Suprapubic skin (tissue), 4 donors: ENCODE measurements at regions not wholly inside any gene's neighbourhood (a gene's known extent, or its start where the extent isn't known, plus 50 kb on each side); places are given as distances from the start of the nearest gene placed in this dataset.

Source experiments
- DNase-seq, 2 donors: peaks; one replicate each; pipeline ENCODE4 v3.0.0-alpha.2; 2019; ENCODE audit warnings: low spot score in 2 of 2
- H3K27ac ChIP-seq: fragments of 200-600 bp; sonication (generic); one replicate; pipeline ENCODE4 v1.5.1; 2019
- H3K27me3 ChIP-seq: fragments of 200-600 bp; sonication (generic); one replicate; pipeline ENCODE4 v1.5.1; 2019
- H3K36me3 ChIP-seq: fragments of 200-600 bp; sonication (generic); one replicate; pipeline ENCODE4 v1.5.1; 2019
- H3K4me1 ChIP-seq: fragments of 200-600 bp; sonication (generic); one replicate; pipeline ENCODE4 v1.5.1; 2019
- H3K4me3 ChIP-seq: fragments of 200-600 bp; sonication (generic); one replicate; pipeline ENCODE4 v1.5.1; 2019; ENCODE audit warnings: mild to moderate bottlenecking
- H3K9me3 ChIP-seq: fragments of 200-600 bp; sonication (generic); one replicate; pipeline ENCODE4 v1.5.1; 2019
- EP300 ChIP-seq: sonication (generic); formaldehyde crosslinking; IDR thresholded peaks from one replicate; pipeline ENCODE4 v1.6.1; 2017; ENCODE audit warnings: antibody characterized with exemption
- POLR2A ChIP-seq, 2 donors: fragments of 450-650 bp; IDR thresholded peaks; one replicate each; pipeline ENCODE4 v1.6.1; 2017; ENCODE audit warnings: antibody characterized with exemption in 2 of 2, mild to moderate bottlenecking in 2 of 2, moderate library complexity in 2 of 2
- POLR2AphosphoS5 ChIP-seq, 3 donors: sonication (generic); formaldehyde crosslinking; IDR thresholded peaks; one replicate each; pipeline ENCODE4 v1.6.1; 2017; ENCODE audit warnings: antibody characterized with exemption in 3 of 3
- WGBS: methylation state at CpG from one replicate; pipeline ENCODE4 v1.1.5; 2018; 5-methylcytosine and 5-hydroxymethylcytosine counted together
- TF ChIP-seq, protein P1 (sequence below), 2 donors: fragments of 200-600 bp in 1 of 2; fragments of 450-650 bp in 1 of 2; sonication (generic) in 1 of 2; IDR thresholded peaks; one replicate each; pipeline ENCODE4 v1.5.1; 2016 to 2019; ENCODE audit warnings: antibody characterized with exemption in 2 of 2, mild to moderate bottlenecking in 1 of 2, moderate library complexity in 1 of 2

DNA sequence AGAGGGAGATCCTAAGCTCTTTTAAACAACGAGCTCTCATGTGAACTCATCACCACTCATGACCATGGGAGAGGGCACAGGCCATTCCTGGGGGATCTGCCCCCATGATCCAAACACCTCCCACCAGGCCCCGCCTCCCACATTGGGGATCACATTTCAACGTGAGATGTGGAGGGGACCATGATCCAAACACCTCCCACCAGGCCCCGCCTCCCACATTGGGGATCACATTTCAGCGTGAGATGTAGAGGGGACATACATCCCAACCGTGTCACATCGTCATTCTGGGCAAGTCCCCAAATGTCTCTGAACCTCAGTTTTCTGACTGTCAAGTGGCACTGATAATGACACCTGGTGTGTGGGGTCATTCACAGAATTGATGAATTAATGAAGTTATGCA is 641.8 kb downstream of the CDH26 start:
- no peaks in the 10 kb centered on the region for H3K4me1 ChIP-seq
- no peak for TF ChIP-seq POLR2A (IDR thresholded peaks at IDR 0.05)
- TF ChIP-seq, protein P1, sequence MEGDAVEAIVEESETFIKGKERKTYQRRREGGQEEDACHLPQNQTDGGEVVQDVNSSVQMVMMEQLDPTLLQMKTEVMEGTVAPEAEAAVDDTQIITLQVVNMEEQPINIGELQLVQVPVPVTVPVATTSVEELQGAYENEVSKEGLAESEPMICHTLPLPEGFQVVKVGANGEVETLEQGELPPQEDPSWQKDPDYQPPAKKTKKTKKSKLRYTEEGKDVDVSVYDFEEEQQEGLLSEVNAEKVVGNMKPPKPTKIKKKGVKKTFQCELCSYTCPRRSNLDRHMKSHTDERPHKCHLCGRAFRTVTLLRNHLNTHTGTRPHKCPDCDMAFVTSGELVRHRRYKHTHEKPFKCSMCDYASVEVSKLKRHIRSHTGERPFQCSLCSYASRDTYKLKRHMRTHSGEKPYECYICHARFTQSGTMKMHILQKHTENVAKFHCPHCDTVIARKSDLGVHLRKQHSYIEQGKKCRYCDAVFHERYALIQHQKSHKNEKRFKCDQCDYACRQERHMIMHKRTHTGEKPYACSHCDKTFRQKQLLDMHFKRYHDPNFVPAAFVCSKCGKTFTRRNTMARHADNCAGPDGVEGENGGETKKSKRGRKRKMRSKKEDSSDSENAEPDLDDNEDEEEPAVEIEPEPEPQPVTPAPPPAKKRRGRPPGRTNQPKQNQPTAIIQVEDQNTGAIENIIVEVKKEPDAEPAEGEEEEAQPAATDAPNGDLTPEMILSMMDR (IDR thresholded peaks at IDR 0.05) = no peak
- H3K27ac ChIP-seq = no peak overlapping the region
- no peaks in the 10 kb centered on the region for H3K9me3 ChIP-seq
- WGBS = 79% methylated on average over 7 of the region's 7 CpGs
- DNase-seq = no peak
- no peaks in the 10 kb centered on the region for H3K36me3 ChIP-seq
- H3K4me3 ChIP-seq = no peak overlapping the region
- H3K27me3 ChIP-seq = no peaks in the 10 kb centered on the region

DNA sequence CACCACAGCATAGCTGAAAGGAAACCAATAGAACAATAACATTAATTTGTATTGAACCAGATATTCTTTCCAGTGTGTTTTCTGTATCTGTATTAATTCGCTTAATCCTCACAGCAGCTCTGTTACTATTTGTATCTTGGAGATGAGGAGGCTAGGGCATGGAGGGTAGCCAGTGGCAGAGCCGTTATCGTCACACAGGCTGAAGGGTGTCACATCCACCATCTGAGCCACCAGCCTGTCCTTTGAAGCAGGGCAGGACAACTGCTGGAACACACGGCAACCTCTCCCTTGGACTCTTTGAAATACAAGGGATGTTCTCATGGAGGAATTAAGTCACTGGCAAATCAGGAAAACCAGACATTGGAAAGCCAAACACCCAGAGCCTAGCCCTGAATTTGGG is 628.0 kb upstream of the CDH4 start:
- no peak for TF ChIP-seq POLR2AphosphoS5 (IDR thresholded peaks at IDR 0.05)
- TF ChIP-seq, protein P1 (IDR thresholded peaks at IDR 0.05) = no peak
- TF ChIP-seq POLR2A (IDR thresholded peaks at IDR 0.05) = no peak
- TF ChIP-seq EP300 = no peak
- no peak overlapping the region for H3K4me3 ChIP-seq
- 92% methylated on average over 4 of the region's 4 CpGs for WGBS
- H3K27ac ChIP-seq = no peak overlapping the region
- no peaks in the 10 kb centered on the region for H3K36me3 ChIP-seq
- no peaks in the 10 kb centered on the region for H3K4me1 ChIP-seq
- DNase-seq = no peak
- H3K27me3 ChIP-seq = peaks cover 11% of the 10 kb centered on the region
- H3K9me3 ChIP-seq = no peaks in the 10 kb centered on the region

DNA sequence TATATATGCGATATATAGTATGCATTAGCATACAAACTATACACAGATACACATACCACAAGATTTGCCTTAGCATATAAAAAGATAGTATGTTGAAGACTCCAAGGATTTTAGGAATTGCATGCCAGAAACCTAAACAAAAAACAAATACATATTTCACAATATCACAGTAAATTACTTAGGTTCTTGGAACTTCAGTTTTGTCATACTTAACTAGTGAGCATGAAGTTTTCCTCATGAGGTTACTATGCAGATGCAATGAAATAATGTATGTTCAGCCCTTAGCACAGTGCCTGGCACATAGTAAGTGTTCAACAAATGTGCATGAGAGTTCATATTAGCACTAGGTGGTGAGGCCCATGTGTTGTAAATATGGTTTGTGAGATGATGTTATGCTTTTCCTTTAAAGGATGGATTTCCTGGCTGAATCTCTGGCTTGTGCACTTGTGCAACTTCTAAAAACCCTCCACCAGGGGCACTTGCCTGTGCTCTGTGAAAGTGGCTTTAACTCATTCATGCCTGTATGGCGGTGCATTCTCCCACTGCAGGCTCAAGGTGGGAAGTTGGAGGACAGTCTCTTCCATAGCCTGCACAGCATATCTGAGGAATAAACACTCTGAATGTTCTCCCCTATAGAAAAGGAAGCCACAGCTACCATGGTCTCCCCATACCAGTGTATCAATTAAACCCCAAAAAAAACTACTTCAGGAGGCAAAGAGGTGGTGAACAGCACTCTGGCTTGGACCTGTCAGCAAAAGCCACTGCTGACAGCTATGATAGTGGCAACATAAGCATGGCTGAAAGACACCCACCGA is 624.1 kb upstream of the CDH4 start:
- TF ChIP-seq EP300 (no peak), POLR2AphosphoS5 (IDR thresholded peaks at IDR 0.05) (no peak), POLR2A (IDR thresholded peaks at IDR 0.05) (no peak)
- TF ChIP-seq, protein P1 (IDR thresholded peaks at IDR 0.05) = no peak
- H3K27me3 ChIP-seq = peaks cover 3% of the 10 kb centered on the region
- no peak overlapping the region for H3K27ac ChIP-seq
- H3K4me1 ChIP-seq = no peaks in the 10 kb centered on the region
- no peak overlapping the region for H3K4me3 ChIP-seq
- DNase-seq = no peak
- H3K36me3 ChIP-seq = no peaks in the 10 kb centered on the region
- WGBS = 75% methylated on average over 3 of the region's 3 CpGs
- no peaks in the 10 kb centered on the region for H3K9me3 ChIP-seq

DNA sequence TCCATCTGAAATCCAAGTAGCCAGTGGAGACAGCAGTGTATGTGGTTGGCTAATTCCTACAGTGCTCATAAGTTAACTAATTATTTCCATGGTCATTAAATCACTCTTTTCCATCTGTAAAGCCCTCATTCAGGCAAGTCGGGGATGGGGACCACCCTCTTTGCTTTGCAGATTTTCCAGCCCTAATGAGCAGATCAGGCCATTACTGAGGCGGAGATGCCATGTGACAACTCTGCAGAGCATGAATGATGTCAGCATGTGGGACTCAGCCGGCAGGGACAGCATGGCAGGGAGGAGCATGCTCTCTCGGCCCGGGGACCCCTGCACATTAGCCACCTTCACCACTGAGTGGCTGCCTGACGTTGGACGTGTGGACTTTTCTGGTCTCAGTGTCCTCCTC is 623.3 kb upstream of the CDH4 start:
- Histone ChIP-seq H3K27ac (no peak overlapping the region), H3K36me3 (no peaks in the 10 kb centered on the region), H3K4me1 (no peaks in the 10 kb centered on the region), H3K4me3 (no peak overlapping the region), H3K27me3 (peaks cover 3% of the 10 kb centered on the region), H3K9me3 (no peaks in the 10 kb centered on the region)
- TF ChIP-seq POLR2AphosphoS5 (IDR thresholded peaks at IDR 0.05) = no peak
- TF ChIP-seq EP300 = no peak
- TF ChIP-seq, protein P1 (IDR thresholded peaks at IDR 0.05) = no peak
- TF ChIP-seq POLR2A (IDR thresholded peaks at IDR 0.05) = no peak
- no peak for DNase-seq
- 86% methylated on average over 6 of the region's 7 CpGs for WGBS

DNA sequence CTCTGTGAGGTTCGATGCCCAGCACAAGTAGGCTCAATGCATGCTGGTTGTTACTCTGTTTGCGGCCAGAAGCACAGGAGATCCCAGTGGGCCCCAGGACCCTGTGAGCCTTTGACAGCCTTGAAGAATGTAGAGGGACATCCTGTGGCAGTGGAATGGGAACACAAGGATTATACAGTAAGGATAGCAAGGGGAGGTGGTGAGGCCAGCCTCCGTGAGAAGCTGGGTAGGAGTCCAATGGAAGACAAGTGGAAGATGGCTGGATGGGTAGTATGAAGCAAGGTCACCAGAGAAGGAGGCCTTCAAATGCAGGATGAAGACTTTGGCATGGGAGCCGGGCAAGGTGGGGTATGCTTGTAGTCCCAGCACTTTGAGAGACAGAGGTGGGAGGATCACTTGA is 622.9 kb upstream of the CDH4 start:
- whole genome bisulfite sequencing = 79% methylated on average over 4 of the region's 4 CpGs

More for the DNA sequence above, 622.9 kb upstream of the CDH4 start:
- H3K27me3 ChIP-seq = peaks cover 3% of the 10 kb centered on the region
- H3K36me3 ChIP-seq = no peaks in the 10 kb centered on the region
- DNase-seq = no peak
- TF ChIP-seq, protein P1 (IDR thresholded peaks at IDR 0.05) = no peak
- TF ChIP-seq POLR2AphosphoS5 (IDR thresholded peaks at IDR 0.05) (no peak), EP300 (no peak), POLR2A (IDR thresholded peaks at IDR 0.05) (no peak)
- H3K4me3 ChIP-seq = no peak overlapping the region
- H3K27ac ChIP-seq = no peak overlapping the region
- no peaks in the 10 kb centered on the region for H3K4me1 ChIP-seq
- H3K9me3 ChIP-seq = no peaks in the 10 kb centered on the region
